A673 (cell line): ENCODE measurements at regions not wholly inside any gene's neighbourhood (a gene's known extent, or its start where the extent isn't known, plus 50 kb on each side); places are given as distances from the start of the nearest gene placed in this dataset.
"Not testable (repeated sequence)": the region's sequence is repeated elsewhere in the genome, so short reads cannot be mapped to it uniquely, and the experiment has no call there.

Experiments used
- EZH2 ChIP-seq: fragments of 200-600 bp; sonication (generic); IDR thresholded peaks from 2 replicates; pipeline ENCODE4 v1.6.1; 2017; ENCODE audit warnings: borderline replicate concordance, low read depth, mild to moderate bottlenecking, mixed read lengths, antibody characterized with exemption, low read length; ENCODE audit not compliant: poor library complexity, severe bottlenecking
- TF ChIP-seq, protein P1 (sequence below): fragments of 300-800, 200-600 bp; sonication (generic); conservative IDR thresholded peaks from 2 replicates; pipeline ENCODE4 v1.5.1; 2017; ENCODE audit warnings: low read depth, mild to moderate bottlenecking, antibody characterized with exemption, low read length, moderate library complexity, mixed read lengths

DNA sequence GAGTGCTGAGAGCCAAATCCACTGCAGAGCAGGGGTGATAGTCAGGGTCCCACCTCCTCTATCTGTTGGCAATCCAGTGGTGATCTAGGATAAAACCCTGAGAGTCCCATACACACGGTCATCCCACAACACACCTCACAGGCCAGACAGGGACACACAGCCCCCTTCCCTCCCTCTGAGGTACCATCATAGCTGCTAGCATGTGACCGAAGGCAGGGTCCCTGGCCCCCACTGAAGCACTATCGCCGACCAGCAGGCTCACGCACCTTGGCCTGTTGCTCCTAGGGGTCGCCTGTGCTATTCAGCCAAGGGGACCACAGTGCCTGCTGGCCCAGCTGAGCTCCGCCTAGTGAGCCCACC, 168.8 kb downstream of the TBC1D2B start:
- TF ChIP-seq, protein P1, sequence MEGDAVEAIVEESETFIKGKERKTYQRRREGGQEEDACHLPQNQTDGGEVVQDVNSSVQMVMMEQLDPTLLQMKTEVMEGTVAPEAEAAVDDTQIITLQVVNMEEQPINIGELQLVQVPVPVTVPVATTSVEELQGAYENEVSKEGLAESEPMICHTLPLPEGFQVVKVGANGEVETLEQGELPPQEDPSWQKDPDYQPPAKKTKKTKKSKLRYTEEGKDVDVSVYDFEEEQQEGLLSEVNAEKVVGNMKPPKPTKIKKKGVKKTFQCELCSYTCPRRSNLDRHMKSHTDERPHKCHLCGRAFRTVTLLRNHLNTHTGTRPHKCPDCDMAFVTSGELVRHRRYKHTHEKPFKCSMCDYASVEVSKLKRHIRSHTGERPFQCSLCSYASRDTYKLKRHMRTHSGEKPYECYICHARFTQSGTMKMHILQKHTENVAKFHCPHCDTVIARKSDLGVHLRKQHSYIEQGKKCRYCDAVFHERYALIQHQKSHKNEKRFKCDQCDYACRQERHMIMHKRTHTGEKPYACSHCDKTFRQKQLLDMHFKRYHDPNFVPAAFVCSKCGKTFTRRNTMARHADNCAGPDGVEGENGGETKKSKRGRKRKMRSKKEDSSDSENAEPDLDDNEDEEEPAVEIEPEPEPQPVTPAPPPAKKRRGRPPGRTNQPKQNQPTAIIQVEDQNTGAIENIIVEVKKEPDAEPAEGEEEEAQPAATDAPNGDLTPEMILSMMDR, result not testable (repeated sequence)
- TF ChIP-seq EZH2, result not testable (repeated sequence)
